GM12874 (cell line): ENCODE measurements at regions not wholly inside any gene's neighbourhood (a gene's known extent, or its start where the extent isn't known, plus 50 kb on each side); places are given as distances from the start of the nearest gene placed in this dataset.

Experiments used
- TF ChIP-seq, protein P1 (sequence below): IDR thresholded peaks from 2 replicates; pipeline ENCODE4 v1.5.1; 2011; ENCODE audit warnings: low read depth, mild to moderate bottlenecking, control low read depth, low read length, moderate library complexity; ENCODE audit not compliant: insufficient read depth

GRCh38 chr5:3662344-3662743 is 66.7 kb downstream of the IRX1 start:
- TF ChIP-seq, protein P1, sequence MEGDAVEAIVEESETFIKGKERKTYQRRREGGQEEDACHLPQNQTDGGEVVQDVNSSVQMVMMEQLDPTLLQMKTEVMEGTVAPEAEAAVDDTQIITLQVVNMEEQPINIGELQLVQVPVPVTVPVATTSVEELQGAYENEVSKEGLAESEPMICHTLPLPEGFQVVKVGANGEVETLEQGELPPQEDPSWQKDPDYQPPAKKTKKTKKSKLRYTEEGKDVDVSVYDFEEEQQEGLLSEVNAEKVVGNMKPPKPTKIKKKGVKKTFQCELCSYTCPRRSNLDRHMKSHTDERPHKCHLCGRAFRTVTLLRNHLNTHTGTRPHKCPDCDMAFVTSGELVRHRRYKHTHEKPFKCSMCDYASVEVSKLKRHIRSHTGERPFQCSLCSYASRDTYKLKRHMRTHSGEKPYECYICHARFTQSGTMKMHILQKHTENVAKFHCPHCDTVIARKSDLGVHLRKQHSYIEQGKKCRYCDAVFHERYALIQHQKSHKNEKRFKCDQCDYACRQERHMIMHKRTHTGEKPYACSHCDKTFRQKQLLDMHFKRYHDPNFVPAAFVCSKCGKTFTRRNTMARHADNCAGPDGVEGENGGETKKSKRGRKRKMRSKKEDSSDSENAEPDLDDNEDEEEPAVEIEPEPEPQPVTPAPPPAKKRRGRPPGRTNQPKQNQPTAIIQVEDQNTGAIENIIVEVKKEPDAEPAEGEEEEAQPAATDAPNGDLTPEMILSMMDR = no peak

DNA sequence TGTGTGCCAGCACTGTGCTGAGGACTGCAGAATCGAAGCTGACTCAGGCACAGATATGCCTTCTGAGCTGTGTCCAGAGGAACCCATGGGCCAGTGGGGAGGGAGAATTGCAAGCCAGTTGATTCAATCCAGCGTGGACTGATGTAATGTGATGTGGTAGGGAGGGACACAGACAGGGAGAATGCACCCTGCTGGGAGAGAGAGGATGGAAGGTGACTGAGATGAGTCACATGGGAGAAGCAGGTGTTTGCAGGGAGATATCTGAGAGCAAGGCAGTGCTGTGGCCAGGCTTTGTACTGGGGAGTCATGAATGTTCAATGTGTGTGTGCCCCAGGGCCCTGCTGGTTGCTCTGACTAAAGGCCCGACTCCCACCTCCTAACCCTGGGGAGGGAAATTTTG is 75.7 kb downstream of the IRX1 start:
- TF ChIP-seq, protein P1 = no peak

- TF ChIP-seq, protein P1 = no peak
Observed at GRCh38 chr5:3678801-3679200, 83.2 kb downstream of the IRX1 start.

- TF ChIP-seq, protein P1 = no peak
Observed at GRCh38 chr5:3680821-3681220, 85.2 kb downstream of the IRX1 start.

DNA sequence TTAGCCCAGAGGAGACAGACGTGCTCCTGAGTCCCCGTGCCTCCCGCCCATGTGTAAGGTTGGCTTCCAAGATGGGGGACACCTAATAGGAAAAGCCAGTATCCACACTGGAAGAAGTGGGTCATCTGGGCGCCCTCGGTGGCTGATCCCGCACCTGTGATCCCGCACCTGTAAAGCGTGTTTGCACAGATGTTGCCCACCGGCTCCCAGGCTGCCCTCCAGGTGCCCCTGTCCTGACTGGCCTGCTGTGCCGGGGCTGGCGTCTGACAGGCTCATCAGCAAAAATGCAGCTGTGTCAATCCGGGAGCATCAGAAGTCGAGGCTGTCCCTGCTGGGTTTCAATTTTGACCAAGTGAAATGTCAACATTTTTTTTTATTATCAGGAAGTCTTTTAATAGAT is 88.5 kb downstream of the IRX1 start:
- TF ChIP-seq, protein P1 = no peak

DNA sequence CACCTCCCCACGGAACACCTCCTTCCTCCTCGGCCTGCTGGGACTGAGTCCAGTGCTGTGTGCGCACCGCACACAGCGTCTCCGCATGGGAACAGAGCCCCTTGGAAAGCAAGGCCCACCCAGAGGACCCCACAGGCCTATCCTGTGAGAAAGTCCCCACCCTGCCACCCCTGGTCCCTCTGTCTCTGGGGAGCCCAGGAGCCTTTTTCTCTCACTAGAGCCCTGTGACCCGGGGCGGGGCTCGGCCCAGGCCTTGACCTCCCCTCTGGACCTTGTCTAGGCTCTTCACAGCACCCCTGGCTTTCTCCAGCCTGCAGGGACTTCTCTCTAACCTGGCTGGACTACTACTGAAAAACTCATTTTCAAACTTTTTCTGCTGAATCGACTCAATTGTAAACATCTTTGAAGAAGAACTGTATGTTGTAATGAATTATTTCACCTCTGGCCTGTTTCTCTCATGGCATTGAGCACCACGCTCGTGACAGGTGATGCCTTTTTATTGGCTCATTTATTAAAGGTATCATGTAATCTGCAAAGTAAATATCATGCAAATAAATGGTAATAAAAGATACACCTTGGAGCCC is 89.2 kb downstream of the IRX1 start:
- TF ChIP-seq, protein P1 = no peak

- TF ChIP-seq, protein P1 = no peak
Observed at GRCh38 chr5:3694819-3695218, 99.2 kb downstream of the IRX1 start.

DNA sequence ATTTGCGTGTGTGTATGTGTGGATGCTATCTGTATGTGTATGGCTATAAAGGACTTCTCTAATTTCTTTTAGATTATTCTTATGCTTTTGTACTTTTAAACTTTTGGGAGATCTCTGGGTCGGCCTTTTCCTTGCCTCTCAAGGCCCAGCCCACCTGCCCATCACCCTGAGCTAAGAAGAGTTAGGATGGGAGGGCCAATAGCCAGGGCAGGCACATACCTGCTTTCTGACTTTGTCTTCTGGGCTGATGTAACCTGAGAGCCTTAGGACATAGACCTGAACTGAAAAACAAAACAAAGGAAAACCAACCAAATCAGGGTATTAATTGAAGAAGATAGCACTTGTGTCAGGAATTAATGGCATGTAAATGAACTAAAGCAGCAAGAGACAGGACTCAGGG is 100.2 kb downstream of the IRX1 start:
- TF ChIP-seq, protein P1 = no peak
